ENCODE measurements at regions not wholly inside any gene's neighbourhood (a gene's known extent, or its start where the extent isn't known, plus 50 kb on each side); places are given as distances from the start of the nearest gene placed in this dataset.
"Not testable (repeated sequence)": the region's sequence is repeated elsewhere in the genome, so short reads cannot be mapped to it uniquely, and the experiment has no call there.

GRCh38 chr11:41803895-41804294, 344.4 kb upstream of the LRRC4C start:
- DNase-seq (ENCODE audit: low spot score), result no peak
- Histone ChIP-seq H3K4me1 (no peaks in the 10 kb centered on the region), H3K27ac (no peak overlapping the region), H3K9me3 (no peaks in the 10 kb centered on the region), H3K4me3 (no peak overlapping the region), H3K36me3 (no peaks in the 10 kb centered on the region), H3K27me3 (no peaks in the 10 kb centered on the region)
- no peak for TF ChIP-seq CTCF (IDR thresholded peaks at IDR 0.05)

GRCh38 chr11:41816396-41816795, 356.9 kb upstream of the LRRC4C start:
- Histone ChIP-seq H3K27ac (no peak overlapping the region), H3K27me3 (no peaks in the 10 kb centered on the region), H3K4me1 (no peaks in the 10 kb centered on the region), H3K9me3 (peaks cover 0 to 5% of the 10 kb centered on the region in 2 donors), H3K36me3 (no peaks in the 10 kb centered on the region), H3K4me3 (no peak overlapping the region)
- no peak for DNase-seq (ENCODE audit: low spot score)
- TF ChIP-seq CTCF (IDR thresholded peaks at IDR 0.05), result no peak

GRCh38 chr11:41824287-41824686, 364.8 kb upstream of the LRRC4C start:
- not testable (repeated sequence) for H3K27ac ChIP-seq; H3K27me3 ChIP-seq; H3K4me3 ChIP-seq; DNase-seq (ENCODE audit: low spot score); H3K4me1 ChIP-seq; H3K9me3 ChIP-seq; H3K36me3 ChIP-seq

GRCh38 chr11:41826085-41826484, 366.6 kb upstream of the LRRC4C start:
- Histone ChIP-seq H3K27me3 (no peaks in the 10 kb centered on the region), H3K4me1 (no peaks in the 10 kb centered on the region), H3K36me3 (no peaks in the 10 kb centered on the region), H3K4me3 (no peak overlapping the region), H3K27ac (no peak overlapping the region), H3K9me3 (no peaks in the 10 kb centered on the region)
- TF ChIP-seq CTCF (IDR thresholded peaks at IDR 0.05), result no peak
- DNase-seq (ENCODE audit: low spot score), result no peak

GRCh38 chr11:41836431-41836830, 377.0 kb upstream of the LRRC4C start:
- no peaks in the 10 kb centered on the region for H3K36me3 ChIP-seq
- H3K27ac ChIP-seq, result no peak overlapping the region
- TF ChIP-seq CTCF (IDR thresholded peaks at IDR 0.05), result no peak
- no peak overlapping the region for H3K4me3 ChIP-seq
- H3K9me3 ChIP-seq, result peaks cover 0 to 6% of the 10 kb centered on the region in 2 donors
- no peaks in the 10 kb centered on the region for H3K4me1 ChIP-seq
- no peaks in the 10 kb centered on the region for H3K27me3 ChIP-seq
- no peak for DNase-seq (ENCODE audit: low spot score)

GRCh38 chr11:41842673-41843072, 383.2 kb upstream of the LRRC4C start:
- no peak overlapping the region for H3K4me3 ChIP-seq
- H3K27ac ChIP-seq, result no peak overlapping the region
- no peaks in the 10 kb centered on the region for H3K36me3 ChIP-seq
- TF ChIP-seq CTCF (IDR thresholded peaks at IDR 0.05), result no peak
- no peaks in the 10 kb centered on the region for H3K4me1 ChIP-seq
- DNase-seq (ENCODE audit: low spot score), result no peak
- peaks cover 0 to 6% of the 10 kb centered on the region in 2 donors for H3K9me3 ChIP-seq
- no peaks in the 10 kb centered on the region for H3K27me3 ChIP-seq
